Endothelial cell of umbilical vein (primary cell): ENCODE measurements at regions not wholly inside any gene's neighbourhood (a gene's known extent, or its start where the extent isn't known, plus 50 kb on each side); places are given as distances from the start of the nearest gene placed in this dataset.

ENCODE experiments used
- BruUV-seq: library from RNA; stranded (reverse); fragments of 400-500 nt; replicated peaks from 2 replicates; lab custom pipeline; 2021; lab: Mats Ljungman, UMichigan
- CTCF ChIA-PET: fragments of 300-600, 350-600 bp; sonication (Branson Sonifier 250); formaldehyde crosslinking; loops from one replicate; lab custom pipeline; 2021; ENCODE audit warnings: antibody characterized with exemption, inconsistent platforms; lab: Charles Lee
- POLR2A ChIA-PET: fragments of 300-600, 350-600 bp; sonication (Branson Sonifier 250); formaldehyde crosslinking; loops from one replicate; lab custom pipeline; 2021; ENCODE audit warnings: antibody characterized with exemption, inconsistent platforms; lab: Charles Lee
- DNase-seq: peaks from one replicate; pipeline ENCODE4 v3.0.0-alpha.2; 2011; ENCODE audit warnings: low read depth, low spot score
- FAIRE-seq: peaks from 2 replicates; lab custom pipeline; 2011; peaks lifted over from hg19 to GRCh38; lab: Jason Lieb, UNC
- H2AFZ ChIP-seq: 2 replicates; pipeline ENCODE4 v1.6.0; 2012; ENCODE audit warnings: low read depth, low read length, control low read depth, inconsistent platforms
- H3K27ac ChIP-seq: 2 replicates; pipeline ENCODE4 v1.5.1; 2011; ENCODE audit warnings: low read depth, mild to moderate bottlenecking, control low read depth, low read length, moderate library complexity; ENCODE audit not compliant: insufficient read depth
- H3K27me3 ChIP-seq, 2 experiments: 2 replicates each; pipeline versions ENCODE4 v1.6.0 to v1.6.1; 2011; ENCODE audit warnings: low read length in 2 of 2, mixed read lengths in 1 of 2; ENCODE audit not compliant: control insufficient read depth in 2 of 2, insufficient read depth in 2 of 2
- H3K36me3 ChIP-seq, 2 experiments: 2 replicates in 1 of 2; 3 replicates in 1 of 2; pipeline ENCODE4 v1.5.1; 2011; ENCODE audit warnings: low read length in 2 of 2, mild to moderate bottlenecking in 1 of 2, moderate library complexity in 1 of 2; ENCODE audit not compliant: control insufficient read depth in 2 of 2, insufficient read depth in 2 of 2; ENCODE audit errors: extremely low read depth in 1 of 2
- H3K4me1 ChIP-seq: 3 replicates; pipeline ENCODE4 v1.5.1; 2011; ENCODE audit warnings: mild to moderate bottlenecking, low read length; ENCODE audit not compliant: control insufficient read depth, insufficient read depth; ENCODE audit errors: extremely low read depth
- H3K4me2 ChIP-seq: 2 replicates; pipeline ENCODE4 v1.6.1; 2011; ENCODE audit warnings: low read length, control low read depth, mixed read lengths; ENCODE audit not compliant: insufficient read depth
- H3K4me3 ChIP-seq, 3 experiments: fragments of 200-600 bp in 1 of 3; sonication (generic), shearing (Covaris generic) in 1 of 3; replicated peaks in 1 of 3; 2 replicates each; pipeline ENCODE4 v1.5.1; 2011 to 2016; ENCODE audit warnings: control low read depth in 3 of 3, low read length in 3 of 3, mild to moderate bottlenecking in 2 of 3, inconsistent platforms in 1 of 3, low read depth in 1 of 3, moderate library complexity in 1 of 3; ENCODE audit not compliant: insufficient read depth in 1 of 3
- H3K79me2 ChIP-seq: 2 replicates; pipeline ENCODE4 v1.6.0; 2012; ENCODE audit warnings: low read length, inconsistent platforms; ENCODE audit not compliant: control insufficient read depth, insufficient read depth
- H3K9ac ChIP-seq: replicated peaks from 2 replicates; pipeline ENCODE3; 2011; ENCODE audit warnings: low read length, control low read depth; ENCODE audit not compliant: insufficient read depth; ENCODE audit errors: extremely low read depth
- H3K9me1 ChIP-seq: replicated peaks from 3 replicates; pipeline ENCODE4 v1.6.0; 2011; ENCODE audit warnings: mild to moderate bottlenecking, low read length; ENCODE audit not compliant: control insufficient read depth, insufficient read depth; ENCODE audit errors: extremely low read depth
- H3K9me3 ChIP-seq: replicated peaks from 2 replicates; pipeline ENCODE4 v1.5.1; 2012; ENCODE audit warnings: low read length, inconsistent platforms; ENCODE audit not compliant: control insufficient read depth, insufficient read depth
- H4K20me1 ChIP-seq: replicated peaks from 2 replicates; pipeline ENCODE3; 2011; ENCODE audit warnings: mild to moderate bottlenecking, low read length; ENCODE audit not compliant: control insufficient read depth, insufficient read depth; ENCODE audit errors: extremely low read depth
- CTCF ChIP-seq, 2 donors: IDR thresholded peaks; 1 replicate in 1 of 2; 2 replicates in 1 of 2; pipeline ENCODE4 v1.5.1; 2011; ENCODE audit warnings: low read length in 2 of 2, mild to moderate bottlenecking in 2 of 2, moderate library complexity in 2 of 2, control low read depth in 1 of 2, inconsistent platforms in 1 of 2, low read depth in 1 of 2; ENCODE audit not compliant: insufficient read depth in 1 of 2; ENCODE audit errors: extremely low read depth in 1 of 2
- EZH2 ChIP-seq: IDR thresholded peaks from 2 replicates; pipeline ENCODE4 v1.6.1; 2012; ENCODE audit warnings: borderline replicate concordance, low read depth, mild to moderate bottlenecking, moderate library complexity, low read length, inconsistent platforms; ENCODE audit not compliant: severe bottlenecking
- FOS ChIP-seq: IDR thresholded peaks from 2 replicates; pipeline ENCODE4 v1.6.1; 2011; ENCODE audit warnings: mild to moderate bottlenecking, low read length, moderate library complexity, borderline replicate concordance; ENCODE audit not compliant: insufficient read depth
- GATA2 ChIP-seq: IDR thresholded peaks from 2 replicates; pipeline ENCODE4 v1.7.0; 2011; ENCODE audit warnings: low read depth, mild to moderate bottlenecking, moderate library complexity, mixed read lengths, low read length; ENCODE audit not compliant: insufficient read length, insufficient read depth
- JUN ChIP-seq: IDR thresholded peaks from 2 replicates; pipeline ENCODE4 v1.6.1; 2011; ENCODE audit warnings: borderline replicate concordance, low read depth; ENCODE audit not compliant: insufficient read length, insufficient read depth
- MYC ChIP-seq: IDR thresholded peaks from one replicate; pipeline ENCODE4 v1.6.1; 2011; ENCODE audit warnings: mild to moderate bottlenecking, low read depth, low read length
- POLR2A ChIP-seq: IDR thresholded peaks from 2 replicates; pipeline ENCODE4 v1.6.1; 2012; ENCODE audit warnings: low read depth, mild to moderate bottlenecking, control low read depth, low read length
- POLR2AphosphoS5 ChIP-seq: IDR thresholded peaks from 2 replicates; pipeline ENCODE4 v1.6.1; 2012; ENCODE audit warnings: low read depth, mild to moderate bottlenecking, control low read depth, low read length, moderate library complexity; ENCODE audit not compliant: insufficient read depth
- dilution Hi-C: fragments of 300-500 bp; cut with MboI; formaldehyde crosslinking; loops from one replicate; pipeline ENCODE4 v1.15.0; 2019; ENCODE audit warnings: low sequenced_read_pairs; ENCODE audit not compliant: extremely low pct_ligation_motif_present
- intact Hi-C: fragments of 100-400 bp; cut with micrococcal nuclease; formaldehyde crosslinking; loops from one replicate; pipeline ENCODE4 v1.10.0; 2022

DNA sequence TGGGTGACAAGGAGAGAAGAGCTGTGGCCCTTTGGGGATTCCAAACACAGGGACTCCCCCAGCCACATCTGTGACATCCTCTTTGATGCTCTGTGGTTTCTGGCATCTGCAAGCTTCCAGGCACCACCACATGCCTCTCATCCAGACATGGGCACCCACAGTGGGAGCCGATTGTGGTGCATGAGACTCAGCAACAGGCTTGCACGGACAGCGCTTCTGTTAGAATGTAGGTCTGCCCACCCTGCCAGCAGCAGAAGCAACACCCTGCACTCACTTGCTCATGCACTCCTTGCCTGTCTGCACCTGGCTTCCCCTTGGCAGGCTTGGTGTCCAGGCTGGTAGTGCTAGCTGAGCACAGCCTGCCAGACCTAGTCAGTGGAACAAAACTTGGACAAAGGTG is 735.0 kb upstream of the ZWINT start:
- dilution Hi-C loops (no loop called here), intact Hi-C loops (no loop called here)
- no peak overlapping the region for H3K27ac ChIP-seq
- no peaks in the 10 kb centered on the region for H3K27me3 ChIP-seq
- H4K20me1 ChIP-seq, result no peaks in the 10 kb centered on the region
- H3K9ac ChIP-seq, result no peak overlapping the region
- no peak for TF ChIP-seq JUN
- TF ChIP-seq GATA2, result no peak
- no peak for TF ChIP-seq CTCF (IDR thresholded peaks at IDR 0.05; ENCODE audit: extremely low read depth in 1 of 2, insufficient read depth in 1 of 2, low read depth in 1 of 2, low read length in 2 of 2)
- no peak for TF ChIP-seq MYC
- TF ChIP-seq POLR2AphosphoS5, result no peak
- no peak for TF ChIP-seq EZH2
- TF ChIP-seq FOS, result no peak
- ChIA-PET CTCF (no interaction called here), POLR2A (no interaction called here)
- peaks cover 2% of the 10 kb centered on the region for H3K9me3 ChIP-seq
- H3K9me1 ChIP-seq, result no peaks in the 10 kb centered on the region
- DNase-seq (no peak), FAIRE-seq (no peak)
- no peaks in the 10 kb centered on the region for H3K4me1 ChIP-seq
- no peaks in the 10 kb centered on the region for H3K79me2 ChIP-seq
- no peaks in the 10 kb centered on the region for H3K36me3 ChIP-seq
- H2AFZ ChIP-seq, result no peak overlapping the region
- BruUV-seq, result no TSS peak
- H3K4me3 ChIP-seq, result no peak overlapping the region
- H3K4me2 ChIP-seq, result no peak overlapping the region

DNA sequence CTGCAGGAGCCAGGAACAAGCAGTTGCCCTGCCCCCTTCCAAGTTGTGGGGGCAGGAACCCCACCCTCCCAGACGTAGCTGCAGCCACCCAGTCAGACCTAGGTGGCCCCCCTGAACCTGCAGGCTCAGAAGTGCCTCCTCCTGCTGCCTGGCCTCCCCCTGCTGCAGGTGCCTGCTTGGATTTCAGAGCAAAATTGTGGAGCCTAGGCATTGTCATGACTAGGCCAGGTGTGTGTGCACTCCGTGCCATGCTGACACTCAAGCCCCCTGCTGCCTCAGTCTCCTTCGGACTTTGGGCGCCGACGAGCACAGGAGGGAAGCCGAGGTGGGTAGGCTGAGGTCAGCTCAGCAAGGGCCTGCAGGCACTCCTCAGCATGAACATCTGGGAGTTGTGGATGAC is 733.9 kb upstream of the ZWINT start:
- no TSS peak for BruUV-seq
- CTCF ChIA-PET, result no interaction called here
- H3K4me2 ChIP-seq, result no peak overlapping the region
- no peaks in the 10 kb centered on the region for H3K36me3 ChIP-seq
- no peaks in the 10 kb centered on the region for H3K4me1 ChIP-seq
- H3K27ac ChIP-seq, result no peak overlapping the region
- intact Hi-C loops (no loop called here), dilution Hi-C loops (no loop called here)
- H3K9me3 ChIP-seq, result peaks cover 2% of the 10 kb centered on the region
- H3K4me3 ChIP-seq, result no peak overlapping the region
- H3K79me2 ChIP-seq, result no peaks in the 10 kb centered on the region
- no peak overlapping the region for H3K9ac ChIP-seq
- H4K20me1 ChIP-seq, result no peaks in the 10 kb centered on the region
- H2AFZ ChIP-seq, result no peak overlapping the region
- H3K27me3 ChIP-seq, result no peaks in the 10 kb centered on the region
- DNase-seq, result no peak
- POLR2A ChIA-PET, result no interaction called here
- TF ChIP-seq POLR2AphosphoS5 (no peak), POLR2A (no peak)
- no peaks in the 10 kb centered on the region for H3K9me1 ChIP-seq
- FAIRE-seq, result no peak
